DMS 273 treated with DMSO at 0.1 percent for 48 hours (cell line): ENCODE measurements at regions not wholly inside any gene's neighbourhood (a gene's known extent, or its start where the extent isn't known, plus 50 kb on each side); places are given as distances from the start of the nearest gene placed in this dataset.
"Not testable (repeated sequence)": the region's sequence is repeated elsewhere in the genome, so short reads cannot be mapped to it uniquely, and the experiment has no call there.

ENCODE experiments used
- DNase-seq: peaks from one replicate; lab custom pipeline; 2025; lab: John Stamatoyannopoulos, UW

DNA sequence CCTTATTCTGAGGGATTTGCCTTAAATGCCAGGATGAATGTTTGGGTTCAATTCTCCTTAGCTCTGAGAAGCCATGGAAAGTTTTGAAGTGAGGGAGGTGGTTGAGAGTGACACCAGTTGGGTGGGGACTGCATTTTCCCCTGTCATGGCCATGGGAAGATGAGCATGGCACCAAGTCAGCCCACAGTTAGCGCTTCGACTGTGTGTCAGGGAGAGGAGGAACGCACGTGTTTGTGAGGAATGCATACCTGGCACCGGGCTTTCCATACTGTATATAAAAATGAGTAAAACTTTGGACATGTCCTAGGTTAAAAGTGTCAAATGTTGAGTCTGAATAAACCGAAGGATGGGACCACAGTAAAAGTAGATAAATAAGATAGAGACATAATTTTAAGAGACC lies 187.5 kb upstream of the KL start:
- no peak for DNase-seq

DNA sequence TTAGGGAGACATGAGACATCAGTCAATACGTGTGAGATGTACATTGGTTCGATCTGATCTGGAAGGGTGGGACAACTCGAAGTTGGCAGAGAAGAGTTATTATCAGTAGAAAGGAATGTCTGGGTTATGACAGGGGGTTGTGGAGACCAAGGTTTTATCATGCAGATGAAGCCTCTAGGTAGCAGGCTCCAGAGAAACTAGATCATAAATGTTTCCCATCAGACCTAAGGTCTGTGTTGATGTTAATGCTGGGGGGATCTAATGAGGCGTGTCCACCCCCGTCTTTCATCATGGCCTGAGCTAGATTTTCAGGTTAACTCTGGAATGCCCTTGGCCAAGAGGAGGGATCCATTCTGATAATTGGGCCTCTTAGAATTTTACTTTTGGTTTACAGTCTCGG lies 187.0 kb upstream of the KL start:
- DNase-seq: no peak

DNA sequence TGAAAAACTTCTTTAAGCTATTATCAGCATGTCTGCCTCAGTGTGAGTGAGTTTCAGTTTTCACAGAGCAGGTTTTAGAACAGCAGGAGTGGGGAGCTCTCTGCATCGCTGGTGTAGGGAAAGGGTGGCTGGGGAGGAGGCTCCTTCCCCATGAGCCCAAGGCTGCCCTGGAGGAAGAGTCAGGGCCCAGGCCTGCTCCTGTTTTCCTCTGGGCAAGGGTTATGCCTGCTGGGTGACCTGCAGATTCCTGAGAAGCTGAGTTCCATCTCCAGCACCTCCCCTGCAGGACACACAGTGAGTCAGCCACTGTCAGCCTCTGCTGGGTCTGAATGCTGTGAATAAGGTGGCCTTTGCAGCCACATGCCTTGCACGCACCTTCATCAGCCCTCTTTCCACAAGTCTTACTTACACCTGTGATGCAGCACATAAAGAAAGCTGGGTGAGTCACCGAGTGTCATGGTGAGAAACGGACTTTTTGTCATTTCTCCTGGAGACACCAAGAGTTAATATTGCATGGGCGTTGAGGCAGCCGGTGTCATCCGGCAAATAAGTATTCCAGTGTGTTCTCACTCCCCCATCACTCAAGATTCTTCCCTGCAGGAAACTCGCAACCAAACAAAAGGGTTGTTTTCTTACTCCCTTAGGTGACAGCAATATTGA lies 186.4 kb upstream of the KL start:
- DNase-seq: no peak

DNA sequence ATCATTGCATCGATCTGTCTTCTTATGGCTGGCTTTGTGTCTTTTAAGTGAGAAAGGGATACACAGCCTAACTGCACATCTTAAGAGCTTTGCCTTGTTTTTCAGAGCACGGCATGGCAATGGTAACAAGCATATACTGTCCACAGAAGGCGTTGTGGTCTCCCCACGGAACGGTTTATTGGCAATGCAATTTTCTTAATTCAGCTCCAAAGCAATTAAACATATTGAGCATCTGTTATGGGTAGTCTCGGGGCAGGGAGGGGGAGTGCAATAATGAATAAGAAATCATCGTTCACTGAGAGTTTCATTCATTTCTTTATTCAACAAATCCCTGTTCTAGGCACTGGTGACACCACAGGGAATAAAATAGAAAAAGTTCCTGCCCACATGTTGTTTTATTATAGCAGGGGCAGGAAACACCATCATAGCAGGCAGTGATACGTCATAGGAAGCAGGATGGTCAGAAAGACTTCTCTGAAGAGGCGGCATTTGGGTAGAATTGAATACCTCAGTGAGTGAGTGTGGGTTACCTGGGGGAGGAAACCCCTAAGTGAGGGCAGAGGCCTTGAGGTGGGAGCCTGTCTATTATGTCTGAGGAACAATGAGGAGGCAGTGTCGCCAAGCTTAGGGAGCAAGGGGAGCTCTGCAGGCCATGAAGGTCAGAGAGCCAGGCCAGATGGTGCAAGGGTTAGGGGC lies 185.7 kb upstream of the KL start:
- no peak for DNase-seq

DNA sequence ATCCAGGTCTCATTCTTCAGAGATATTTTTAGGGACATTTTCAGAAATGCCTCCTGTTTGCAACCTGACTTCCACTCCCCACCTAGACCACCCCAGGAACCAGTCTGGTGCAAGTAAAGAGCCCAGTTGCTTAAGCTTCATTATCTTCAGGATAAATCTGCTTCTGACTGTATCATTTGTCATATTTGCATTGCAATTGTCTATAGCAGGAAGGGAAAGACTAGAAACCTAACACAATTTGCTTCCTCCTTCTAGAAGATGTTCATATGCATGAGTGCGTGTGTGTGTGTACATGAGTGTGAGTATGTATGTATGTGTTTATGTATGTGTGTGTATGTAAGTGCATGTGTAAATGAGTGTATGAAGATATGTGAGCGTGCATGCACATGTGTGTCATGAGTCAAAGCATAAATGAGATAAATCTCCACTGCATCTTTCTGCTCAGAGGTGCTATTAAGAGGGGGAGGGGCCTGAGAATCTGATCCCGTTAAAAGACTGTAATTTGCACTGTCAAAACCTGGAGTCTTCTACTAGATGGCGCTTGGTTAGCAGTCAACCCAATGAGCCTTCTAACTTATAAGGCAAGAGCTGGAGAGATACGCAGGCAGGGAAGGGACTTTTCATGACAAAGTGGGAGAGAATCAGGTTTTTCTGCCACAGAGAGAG lies 178.8 kb upstream of the KL start:
- DNase-seq: no peak

DNA sequence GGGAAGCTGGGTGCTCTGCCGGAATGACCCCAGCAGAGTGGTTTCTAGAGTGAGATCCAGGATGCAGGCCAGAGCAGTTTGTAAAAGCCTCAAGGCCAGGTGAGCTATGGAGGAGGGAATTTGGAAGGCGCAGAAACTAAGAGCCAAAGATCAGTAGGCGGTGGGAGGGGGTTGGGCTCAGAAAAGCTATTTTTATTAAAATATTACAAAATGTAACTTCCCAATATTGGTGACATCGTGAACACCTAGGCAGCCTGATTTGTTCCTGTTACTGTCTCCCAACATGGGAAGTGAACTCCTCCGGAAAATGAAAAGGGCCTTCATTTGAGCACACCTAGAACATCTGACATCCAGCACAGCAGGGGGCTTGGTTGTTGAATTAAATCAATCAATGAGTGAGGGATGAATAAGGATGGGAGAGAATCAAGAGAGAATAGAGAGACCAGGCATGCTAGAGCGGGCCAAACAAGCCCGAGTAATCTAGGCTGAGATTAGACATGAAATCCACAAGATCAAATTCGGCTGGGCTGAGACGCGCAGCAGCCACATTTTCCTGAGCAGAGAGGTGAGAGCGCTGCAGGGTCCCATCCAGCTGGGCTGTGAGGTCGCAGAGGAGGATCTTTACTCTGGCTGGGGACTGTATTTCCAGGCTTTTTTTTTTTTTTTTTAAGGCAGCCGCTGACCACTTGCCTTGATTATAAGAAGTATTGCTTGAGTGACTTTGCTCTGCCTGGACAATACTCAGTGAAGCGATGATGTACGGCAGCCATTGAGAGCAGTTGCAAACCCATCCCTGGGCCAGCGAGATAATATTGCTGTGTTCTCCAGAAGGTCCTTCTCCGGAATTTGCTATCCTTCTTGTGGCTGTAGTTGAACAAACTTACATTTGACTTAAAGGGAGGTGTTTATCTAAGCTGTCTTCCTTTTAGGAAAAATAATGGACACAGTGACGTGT lies 178.0 kb upstream of the KL start:
- DNase-seq: no peak

DNA sequence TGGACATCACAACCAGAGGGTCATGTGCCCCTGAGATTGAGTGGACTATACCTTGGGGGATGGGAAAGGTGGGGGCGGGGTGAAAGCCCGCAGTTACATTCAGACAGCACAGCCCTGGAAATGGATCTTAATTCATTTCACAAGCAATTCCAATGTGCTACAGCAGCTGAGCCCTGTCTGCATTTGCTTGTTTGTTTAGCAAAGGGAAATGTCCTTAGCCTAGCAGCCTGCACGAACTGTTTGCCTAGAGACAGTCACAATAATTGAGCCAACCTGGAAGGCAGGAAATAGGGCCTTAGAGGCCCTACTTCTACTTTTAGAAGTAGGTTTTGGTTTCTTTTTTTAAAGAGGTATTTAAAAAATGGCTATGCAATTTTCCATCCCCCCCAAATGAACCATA lies 177.3 kb upstream of the KL start:
- DNase-seq: no peak

DNA sequence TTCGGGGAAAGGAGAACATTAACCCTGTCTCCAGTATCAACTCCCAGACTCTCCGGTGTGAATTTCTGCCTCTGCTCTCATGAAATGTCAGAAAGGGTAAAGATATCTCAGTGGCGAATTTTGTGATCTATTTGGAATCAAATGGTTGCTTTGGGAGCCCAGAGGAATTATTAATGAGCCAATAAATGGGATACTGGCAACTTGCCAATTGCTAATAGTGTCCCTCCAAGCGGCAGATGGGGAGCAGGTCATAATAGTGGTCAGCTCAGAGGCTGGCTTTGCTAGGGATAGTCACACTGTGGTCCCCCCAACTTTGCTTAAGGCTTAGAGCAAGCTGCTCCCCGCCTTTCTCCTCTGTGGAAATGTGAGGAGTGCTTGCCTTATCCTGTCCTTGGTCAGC lies 176.1 kb upstream of the KL start:
- DNase-seq: no peak

DNA sequence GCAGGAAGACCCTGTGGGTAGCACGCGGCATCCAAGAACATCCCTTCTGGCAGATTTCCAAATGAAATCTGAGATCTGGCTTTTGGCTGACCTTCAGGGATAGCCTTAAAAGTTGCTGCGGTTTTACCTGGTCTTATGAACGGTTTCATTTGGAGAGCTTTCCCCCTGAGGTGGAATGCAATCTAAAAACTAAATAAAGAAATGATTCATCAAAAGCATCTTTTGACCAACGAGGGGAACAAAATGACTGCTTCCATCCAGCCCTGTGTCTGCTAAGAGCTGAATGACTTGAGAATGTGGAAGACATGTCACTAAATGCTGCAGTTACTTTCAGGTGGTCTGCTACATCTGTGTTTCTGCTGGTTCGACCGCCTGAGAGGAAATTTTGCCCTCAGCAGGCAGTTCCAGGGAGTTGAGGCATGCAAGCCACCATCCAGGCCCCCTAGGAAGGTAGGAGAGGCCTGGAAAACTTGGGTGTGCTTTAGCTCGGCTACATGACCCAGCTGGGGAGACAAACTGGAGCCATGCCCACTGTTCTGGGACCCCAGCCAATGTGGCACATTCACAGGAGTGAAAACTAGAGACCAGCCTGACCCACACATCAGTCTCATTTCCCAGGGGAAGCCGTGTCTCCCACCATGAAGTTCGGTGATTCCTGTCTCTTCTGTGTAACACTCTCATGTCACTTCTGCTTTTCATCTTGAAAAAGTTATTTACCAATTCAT lies 175.1 kb upstream of the KL start:
- peak; percentile 37 for DNase-seq

DNA sequence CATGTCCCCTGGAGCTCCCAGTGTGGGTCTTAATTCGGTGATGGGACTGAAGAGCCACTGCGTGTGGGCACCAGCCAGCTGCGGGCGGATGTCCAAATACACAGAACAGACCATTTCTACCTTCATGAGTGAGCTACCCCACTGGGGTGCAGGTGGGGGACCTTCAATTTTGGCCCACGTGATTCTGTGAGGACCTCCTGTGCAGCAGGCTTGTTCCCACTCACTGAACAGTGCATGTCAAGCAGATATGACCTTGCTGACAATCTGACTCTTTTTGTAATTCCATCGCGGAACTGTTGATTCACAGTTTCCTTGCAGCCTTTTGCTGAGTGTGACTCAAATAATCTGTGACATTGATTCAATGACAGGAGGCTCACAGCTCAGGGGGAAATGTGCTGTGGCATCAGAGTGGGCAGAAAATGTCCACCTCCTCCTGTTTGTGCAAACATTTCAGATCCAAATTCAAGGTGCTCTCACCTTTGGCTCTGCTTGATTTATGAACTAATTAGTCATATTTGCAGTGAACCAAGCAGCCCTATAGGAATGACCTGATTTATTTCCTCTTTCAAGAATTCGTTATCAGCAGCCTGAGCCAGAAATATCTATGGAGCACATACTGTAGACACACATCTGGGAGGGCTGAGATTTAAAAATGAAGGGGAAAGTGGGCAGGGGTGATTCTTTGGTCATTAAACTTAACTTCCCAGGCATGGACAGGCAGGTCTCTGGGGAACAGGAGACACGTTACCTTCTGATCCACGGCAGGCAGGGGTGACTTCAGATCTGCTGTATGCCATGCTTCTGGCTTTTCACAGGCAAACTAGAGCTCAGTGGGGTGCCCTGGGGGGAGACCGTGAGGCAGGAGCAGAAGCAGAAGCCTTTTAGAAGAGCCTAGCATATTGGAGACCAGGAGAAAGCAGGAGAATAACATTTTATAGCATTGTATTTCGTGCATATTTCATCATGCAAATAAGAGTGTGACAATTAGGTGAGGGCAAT lies 170.0 kb upstream of the KL start:
- no peak for DNase-seq

DNA sequence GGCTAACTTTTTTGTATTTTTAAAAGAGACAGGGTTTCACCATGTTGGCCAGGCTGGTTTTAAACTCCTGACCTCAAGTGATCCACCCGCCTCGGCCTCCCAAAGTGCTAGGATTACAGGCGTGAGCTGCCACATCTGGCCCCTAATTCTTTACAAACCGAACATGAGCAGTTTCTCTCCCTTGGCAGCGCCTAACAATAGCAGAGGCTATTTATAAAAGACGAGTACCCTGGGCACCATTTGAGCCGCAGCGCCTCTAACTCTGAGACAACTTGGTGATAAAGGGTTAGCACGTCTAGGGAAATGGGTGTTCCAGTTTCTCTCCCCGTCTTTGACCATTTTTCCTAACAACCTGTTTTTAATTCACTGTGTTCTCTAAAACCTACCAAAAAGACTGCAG lies 168.2 kb upstream of the KL start:
- DNase-seq: not testable (repeated sequence)

DNA sequence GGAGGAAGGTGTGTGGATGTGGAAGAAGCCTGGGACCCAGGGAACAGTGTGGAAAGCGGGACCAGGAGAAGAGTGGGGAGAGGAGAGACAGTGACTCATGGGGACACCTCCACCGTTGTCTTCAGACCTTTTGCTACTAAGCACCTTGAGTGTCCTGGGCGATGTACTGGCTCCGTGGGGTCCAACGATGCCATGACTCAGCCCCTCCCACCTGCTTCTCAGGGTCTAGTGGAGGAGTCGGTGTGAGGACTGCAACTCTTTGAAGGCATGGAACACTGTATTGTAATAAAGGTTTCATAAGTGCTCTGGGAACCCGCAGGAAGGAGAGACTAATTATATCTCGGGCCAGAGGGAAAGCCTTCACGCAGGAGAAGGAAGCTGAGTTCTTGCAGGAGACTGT lies 166.9 kb upstream of the KL start:
- DNase-seq: no peak

DNA sequence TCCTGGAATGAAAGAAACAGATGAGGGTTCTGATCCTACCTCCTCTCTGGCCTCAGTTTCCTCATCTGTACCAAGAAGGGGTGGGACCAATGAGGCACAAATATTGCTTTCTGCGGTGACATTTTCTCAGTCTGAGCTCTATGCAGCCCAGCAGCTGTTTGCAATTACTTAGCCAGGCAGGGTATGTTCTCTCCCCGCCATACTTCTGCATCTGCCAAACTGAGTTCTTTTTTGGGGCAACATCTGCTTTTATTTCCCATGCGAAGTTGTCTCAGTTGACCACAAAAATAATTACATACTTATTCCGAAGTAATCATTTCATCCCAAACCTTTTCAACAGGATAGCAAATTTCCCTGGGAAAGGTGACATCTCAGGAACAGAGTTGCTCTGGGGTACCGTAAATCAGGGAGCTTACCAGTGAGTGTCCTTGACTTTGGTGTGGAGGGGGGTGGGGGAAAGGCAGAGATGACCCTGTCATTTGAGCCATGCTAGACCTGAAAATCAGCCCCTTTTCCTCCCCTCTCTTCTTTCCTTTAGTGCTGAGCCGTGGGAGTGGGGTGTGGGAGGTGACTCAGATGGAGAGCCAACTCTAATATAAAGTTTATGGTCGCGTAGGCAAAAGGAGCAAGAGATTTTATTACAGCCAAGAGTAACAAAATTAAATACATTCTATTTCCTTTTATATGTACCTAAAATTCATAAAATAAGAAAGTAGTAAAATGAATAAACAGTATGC lies 165.7 kb upstream of the KL start:
- DNase-seq: no peak

DNA sequence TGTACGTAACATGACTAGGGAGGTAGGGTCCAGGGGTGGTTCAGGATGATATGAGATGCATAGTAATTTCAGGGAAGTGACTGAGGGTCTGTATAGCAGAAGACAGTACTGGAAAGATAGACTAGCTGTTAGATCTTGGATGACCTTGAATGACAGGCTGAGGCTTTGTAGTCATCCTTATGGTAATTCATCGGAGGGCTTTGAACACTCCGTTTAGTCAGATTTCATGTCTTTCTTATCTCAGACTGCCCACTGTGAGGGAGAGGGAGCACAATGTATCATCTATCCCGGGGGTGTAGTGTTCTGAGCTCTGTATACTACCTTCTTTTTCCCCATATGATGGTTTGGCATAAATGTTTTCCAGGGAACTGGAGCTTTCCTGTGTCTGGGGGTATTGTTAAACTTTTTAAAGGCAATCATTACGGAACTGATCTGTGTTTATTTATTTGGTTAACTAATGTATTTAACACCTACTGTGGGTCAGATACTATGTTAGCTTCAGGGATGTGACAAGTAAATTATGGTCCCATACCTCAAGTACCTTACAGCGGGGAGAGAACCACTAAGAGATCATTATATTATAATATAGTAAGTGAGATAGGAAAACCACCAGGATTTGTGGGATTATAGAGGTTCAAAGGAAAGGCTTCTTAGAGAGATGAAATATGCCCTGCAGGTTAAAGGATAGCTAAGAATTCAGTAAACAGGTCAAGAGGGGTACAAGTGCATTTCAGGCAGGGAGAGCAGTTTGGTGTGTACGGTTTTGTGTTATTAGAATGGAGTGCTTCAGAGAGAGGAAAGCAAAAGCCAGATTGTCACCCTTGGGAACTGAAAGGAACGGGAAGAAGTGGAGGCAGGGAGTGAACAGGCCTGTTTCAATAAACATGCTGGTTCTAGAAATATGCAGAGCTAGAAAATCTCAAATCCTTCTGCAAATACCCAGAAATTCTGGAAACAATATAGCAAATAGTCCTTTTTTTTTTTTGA lies 164.8 kb upstream of the KL start:
- DNase-seq: no peak

DNA sequence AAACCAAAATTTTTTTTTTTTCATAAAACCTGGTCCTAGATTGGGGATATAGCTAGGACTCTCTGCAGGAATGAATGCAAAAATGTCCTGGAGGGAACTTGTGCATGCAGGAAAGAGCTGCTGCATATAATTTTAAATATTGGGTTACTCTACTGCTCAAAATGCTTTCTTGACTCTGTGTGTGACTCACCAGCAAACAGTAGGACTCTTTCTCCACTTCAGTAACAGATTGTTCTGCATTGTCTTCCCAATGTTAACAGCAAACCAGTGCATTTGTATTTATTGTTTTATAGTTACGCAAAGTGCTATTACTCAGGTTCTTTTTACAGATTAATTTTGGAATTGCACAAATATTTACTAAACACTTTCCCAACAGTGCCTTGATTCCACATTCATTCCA lies 163.7 kb upstream of the KL start:
- no peak for DNase-seq

DNA sequence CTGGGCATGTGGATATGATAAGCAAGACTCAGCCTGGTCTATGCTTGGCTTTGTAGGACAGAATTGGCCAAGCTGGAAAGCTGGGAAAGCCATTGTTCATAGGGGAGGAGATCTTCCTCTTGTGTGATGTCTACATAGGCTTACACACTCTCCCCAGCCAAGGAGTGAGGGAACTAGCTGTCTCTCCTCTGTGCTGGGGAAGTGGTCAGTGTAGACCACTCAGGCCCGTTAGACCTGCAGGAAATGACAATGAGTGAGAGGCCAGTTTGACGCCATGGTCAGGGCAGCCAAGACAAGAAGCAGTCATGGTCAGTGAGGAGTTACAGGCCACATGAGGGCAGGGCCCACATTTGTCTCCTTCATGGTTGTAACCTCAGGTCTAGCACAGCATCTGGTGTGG lies 159.1 kb upstream of the KL start:
- DNase-seq: no peak

DNA sequence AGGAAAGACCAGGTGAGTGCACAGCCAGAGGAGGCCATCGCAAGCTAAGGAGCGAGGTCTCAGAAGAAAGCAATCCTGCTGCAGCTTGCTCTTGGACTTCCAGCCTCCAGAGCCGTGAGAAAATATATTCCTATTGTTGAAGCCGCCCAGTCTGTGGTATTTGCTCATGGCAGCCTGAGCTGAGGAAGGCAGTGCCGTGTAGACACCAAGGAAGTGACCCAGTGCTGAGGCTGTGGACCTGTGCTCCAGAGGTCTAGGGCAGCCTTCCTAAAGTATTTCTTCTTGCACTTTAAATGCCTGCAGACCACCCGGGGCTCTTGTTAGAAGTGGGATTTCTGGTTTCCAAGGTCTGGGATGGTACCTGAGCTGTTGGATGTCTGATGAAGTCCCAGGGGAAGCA lies 158.5 kb upstream of the KL start:
- no peak for DNase-seq

DNA sequence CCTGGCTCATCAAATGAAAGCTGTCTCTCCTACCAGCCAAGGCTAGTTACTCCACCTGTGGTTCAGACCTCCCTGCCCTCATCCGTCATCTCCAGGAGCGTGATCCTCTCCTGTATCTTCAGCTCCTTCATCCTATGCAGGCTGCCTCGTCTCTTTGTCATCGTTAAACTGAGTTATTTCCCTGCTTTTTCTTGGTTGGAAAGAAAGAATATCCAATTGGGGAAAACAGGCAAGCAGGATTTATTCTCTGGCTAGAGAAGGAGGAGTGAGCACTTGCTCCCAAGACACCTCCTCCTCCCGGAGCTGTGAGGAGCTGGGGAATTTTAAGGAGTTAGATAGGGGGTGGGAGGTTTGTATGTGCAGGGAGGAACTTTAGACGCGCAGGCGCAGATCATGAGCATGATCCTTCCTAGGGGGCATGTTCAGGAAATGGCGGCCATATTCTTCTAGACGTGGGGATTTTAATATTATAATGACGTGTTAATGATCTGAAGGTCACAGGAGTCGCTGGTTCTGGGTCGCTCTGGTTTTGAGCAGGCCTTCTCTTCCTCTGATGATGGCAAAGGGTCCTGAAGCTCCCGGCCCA lies 156.4 kb upstream of the KL start:
- DNase-seq: no peak
